SH-SY5Y (cell line): ENCODE measurements at regions not wholly inside any gene's neighbourhood (a gene's known extent, or its start where the extent isn't known, plus 50 kb on each side); places are given as distances from the start of the nearest gene placed in this dataset.

ENCODE experiments used
- GATA2 ChIP-seq: IDR thresholded peaks from 2 replicates; pipeline ENCODE4 v1.6.1; 2011; ENCODE audit warnings: mild to moderate bottlenecking, low read depth, low read length
- GATA3 ChIP-seq: IDR thresholded peaks from 2 replicates; pipeline ENCODE4 v1.6.1; 2011; ENCODE audit warnings: low read depth, mild to moderate bottlenecking, low read length, moderate library complexity

GRCh38 chr2:149787206-149787605 lies 199.6 kb upstream of the MMADHC start:
- no peak for TF ChIP-seq GATA2
- TF ChIP-seq GATA3: no peak
